DOHH2 (cell line): ENCODE measurements at regions not wholly inside any gene's neighbourhood (a gene's known extent, or its start where the extent isn't known, plus 50 kb on each side); places are given as distances from the start of the nearest gene placed in this dataset.

ENCODE experiments used
- EZH2phosphoT487 ChIP-seq: fragments of 200-600 bp; sonication (generic); IDR thresholded peaks from 2 replicates; pipeline ENCODE4 v1.6.1; 2017; ENCODE audit warnings: borderline replicate concordance, mild to moderate bottlenecking, antibody characterized with exemption, low read length, moderate library complexity, mixed read lengths
- TF ChIP-seq, protein P1 (sequence below): fragments of 200-600 bp; sonication (generic); IDR thresholded peaks from one replicate; pipeline ENCODE4 v1.5.1; 2014; ENCODE audit warnings: antibody characterized with exemption, mild to moderate bottlenecking, low read depth, low read length; ENCODE audit not compliant: poor library complexity, severe bottlenecking

DNA sequence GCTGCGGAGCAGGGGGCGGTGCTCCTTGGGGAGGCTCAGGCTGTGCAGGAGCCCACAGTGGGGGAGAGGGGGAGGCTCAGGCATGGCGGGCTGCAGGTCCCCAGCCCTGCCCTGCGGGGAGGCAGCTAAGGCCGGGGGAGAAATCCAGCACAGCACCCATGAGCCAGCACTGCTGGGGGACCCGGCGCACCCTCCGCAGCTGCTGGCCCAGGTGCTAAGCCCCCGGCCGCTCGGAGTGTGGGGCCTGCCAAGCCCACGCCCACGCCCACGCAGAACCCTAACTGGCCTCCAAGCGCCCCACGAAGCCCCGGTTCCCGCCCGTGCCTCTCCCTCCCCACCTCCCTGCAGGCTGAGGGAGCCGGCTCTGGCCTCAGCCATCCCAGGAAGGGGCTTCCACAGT is 145.6 kb upstream of the SEL1L start:
- TF ChIP-seq, protein P1, sequence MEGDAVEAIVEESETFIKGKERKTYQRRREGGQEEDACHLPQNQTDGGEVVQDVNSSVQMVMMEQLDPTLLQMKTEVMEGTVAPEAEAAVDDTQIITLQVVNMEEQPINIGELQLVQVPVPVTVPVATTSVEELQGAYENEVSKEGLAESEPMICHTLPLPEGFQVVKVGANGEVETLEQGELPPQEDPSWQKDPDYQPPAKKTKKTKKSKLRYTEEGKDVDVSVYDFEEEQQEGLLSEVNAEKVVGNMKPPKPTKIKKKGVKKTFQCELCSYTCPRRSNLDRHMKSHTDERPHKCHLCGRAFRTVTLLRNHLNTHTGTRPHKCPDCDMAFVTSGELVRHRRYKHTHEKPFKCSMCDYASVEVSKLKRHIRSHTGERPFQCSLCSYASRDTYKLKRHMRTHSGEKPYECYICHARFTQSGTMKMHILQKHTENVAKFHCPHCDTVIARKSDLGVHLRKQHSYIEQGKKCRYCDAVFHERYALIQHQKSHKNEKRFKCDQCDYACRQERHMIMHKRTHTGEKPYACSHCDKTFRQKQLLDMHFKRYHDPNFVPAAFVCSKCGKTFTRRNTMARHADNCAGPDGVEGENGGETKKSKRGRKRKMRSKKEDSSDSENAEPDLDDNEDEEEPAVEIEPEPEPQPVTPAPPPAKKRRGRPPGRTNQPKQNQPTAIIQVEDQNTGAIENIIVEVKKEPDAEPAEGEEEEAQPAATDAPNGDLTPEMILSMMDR: no peak
- no peak for TF ChIP-seq EZH2phosphoT487
